Iris pigment epithelial cell (primary cell): ENCODE measurements at regions not wholly inside any gene's neighbourhood (a gene's known extent, or its start where the extent isn't known, plus 50 kb on each side); places are given as distances from the start of the nearest gene placed in this dataset.

ENCODE experiments used
- DNase-seq: peaks from one replicate; pipeline ENCODE4 v3.0.0-alpha.2; 2011; ENCODE audit warnings: low read depth

DNA sequence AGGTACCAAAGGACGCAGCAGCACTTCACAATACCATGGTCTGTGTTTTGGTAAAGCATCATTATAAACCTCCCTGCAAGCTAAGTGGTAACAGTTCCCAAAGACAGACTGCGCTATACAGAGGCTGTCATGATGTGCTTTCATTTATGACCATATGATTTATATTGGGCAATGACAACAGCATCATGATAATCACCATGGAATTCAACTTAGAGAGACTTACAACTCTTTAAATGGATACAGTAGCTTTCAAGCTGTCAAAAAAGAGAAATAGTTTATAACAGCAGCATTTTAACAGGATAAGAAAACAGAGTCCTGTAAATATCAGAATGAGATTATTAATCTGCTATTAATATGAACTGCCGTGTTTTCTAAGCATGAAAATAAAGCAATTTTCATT lies 341.7 kb downstream of the GPR37 start:
- no peak for DNase-seq

GRCh38 chr7:124422081-124422480 lies 343.5 kb downstream of the GPR37 start:
- DNase-seq, result no peak

GRCh38 chr7:124420367-124420766 lies 345.2 kb downstream of the GPR37 start:
- no peak for DNase-seq

DNA sequence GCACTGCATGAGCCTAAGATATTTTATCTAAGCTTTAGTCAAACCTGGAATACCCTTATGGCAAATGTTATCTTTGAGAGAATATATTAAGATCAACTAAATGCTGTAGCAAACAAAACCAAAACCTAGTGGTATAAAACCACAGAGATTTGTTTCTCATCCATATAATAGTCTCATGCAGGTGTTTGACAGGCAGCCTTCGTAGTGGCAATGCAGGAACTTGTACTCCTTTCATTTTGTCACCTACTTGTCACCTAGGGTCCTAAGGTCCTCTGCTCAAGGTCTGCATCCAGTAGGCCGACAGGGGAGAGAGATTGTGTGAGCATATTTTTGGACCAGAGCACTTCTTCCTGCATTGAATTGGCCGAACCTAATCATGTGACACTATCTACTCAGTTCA lies 352.6 kb downstream of the GPR37 start:
- DNase-seq, result no peak

DNA sequence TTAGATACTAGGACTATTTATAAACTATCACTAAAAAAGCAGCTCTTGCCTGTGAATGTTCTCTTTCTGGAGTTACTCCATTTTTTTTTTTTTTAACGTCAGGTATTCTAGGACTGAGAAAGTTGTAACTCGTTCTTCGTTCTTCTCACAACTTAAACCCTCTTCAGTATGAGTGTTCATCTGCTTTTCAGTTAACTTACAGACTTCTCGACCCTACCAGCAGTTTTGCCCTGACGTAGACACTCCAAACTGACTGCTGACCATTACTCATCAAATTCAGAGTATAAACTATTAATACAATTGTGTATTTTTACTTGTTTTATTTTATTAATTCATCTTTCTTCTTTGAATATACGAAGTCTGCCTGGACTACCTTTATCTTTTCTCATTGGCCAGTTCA lies 353.1 kb downstream of the GPR37 start:
- DNase-seq, result no peak

DNA sequence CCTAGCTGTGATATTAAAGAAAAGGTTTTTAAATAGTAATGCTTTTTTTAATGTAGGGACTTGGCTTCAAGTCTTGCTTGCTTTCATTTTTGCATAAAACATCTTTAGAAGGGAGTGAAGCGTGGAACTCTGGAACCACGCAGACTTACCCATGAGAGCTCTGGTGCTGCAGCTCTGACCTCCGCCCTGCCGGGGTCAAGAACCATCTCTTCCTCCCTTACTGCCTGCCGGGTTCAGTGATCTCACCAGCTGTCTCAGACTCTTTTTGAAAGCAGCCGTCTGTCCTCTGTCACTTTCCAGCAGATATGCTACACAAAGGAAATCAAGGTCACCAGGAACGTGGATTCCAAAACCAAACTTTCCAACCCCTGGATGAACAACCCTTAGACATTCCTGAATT lies 353.8 kb downstream of the GPR37 start:
- no peak for DNase-seq

DNA sequence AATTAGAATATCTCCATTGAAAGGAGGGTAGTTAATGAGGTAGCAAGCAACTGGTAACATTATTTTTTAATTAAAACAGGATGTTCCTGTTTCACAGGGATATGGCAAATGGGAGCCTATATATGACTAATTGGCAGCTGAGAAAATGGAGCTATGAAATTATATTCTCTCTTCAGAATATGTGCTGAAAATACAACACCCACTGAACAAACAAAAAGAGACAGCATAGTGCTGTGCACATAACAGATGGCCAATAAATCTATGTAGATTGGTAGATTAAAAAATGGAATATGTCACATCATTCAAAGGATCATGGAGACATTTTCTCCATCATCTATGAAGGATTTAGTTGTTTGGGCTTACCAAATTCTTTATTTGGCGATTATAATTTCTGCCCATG lies 362.0 kb downstream of the GPR37 start:
- no peak for DNase-seq

DNA sequence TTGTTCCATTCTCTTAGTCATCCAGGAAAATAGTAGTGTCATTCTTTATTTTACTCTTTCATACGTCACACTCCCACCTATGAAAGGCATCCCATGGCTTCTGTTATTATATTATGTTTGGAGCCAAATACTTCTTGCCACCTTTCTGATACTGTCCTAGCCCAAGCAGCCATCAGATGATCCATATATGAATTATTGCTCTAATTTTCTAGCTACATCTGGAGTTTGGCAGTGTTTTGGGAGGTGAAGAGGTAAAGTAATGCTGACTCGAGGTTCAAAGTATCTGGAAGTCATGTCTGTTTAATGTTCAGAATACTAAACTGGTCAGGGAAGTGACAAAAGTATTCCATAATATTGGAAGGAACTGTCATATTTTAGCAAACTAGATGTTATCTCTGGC lies 362.5 kb downstream of the GPR37 start:
- DNase-seq, result no peak

DNA sequence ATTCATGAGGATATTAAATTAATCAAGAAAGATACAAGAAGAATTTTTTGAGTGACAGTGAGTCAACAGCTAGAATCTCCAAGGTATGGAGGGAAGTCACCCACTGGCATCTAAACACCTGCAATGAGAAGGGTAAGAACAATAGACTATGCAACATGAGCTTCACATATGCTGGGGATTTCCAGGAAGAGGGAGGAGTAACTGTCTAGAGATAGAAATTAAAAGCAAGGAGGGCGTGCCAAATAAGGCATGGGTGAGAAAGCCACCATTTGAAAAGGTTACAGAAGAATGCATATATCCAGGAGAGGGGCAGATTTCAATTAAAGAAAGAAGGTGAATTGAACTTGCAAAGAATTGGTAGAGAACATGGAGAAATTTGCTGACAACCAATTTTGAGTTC lies 365.7 kb downstream of the GPR37 start:
- DNase-seq, result no peak

DNA sequence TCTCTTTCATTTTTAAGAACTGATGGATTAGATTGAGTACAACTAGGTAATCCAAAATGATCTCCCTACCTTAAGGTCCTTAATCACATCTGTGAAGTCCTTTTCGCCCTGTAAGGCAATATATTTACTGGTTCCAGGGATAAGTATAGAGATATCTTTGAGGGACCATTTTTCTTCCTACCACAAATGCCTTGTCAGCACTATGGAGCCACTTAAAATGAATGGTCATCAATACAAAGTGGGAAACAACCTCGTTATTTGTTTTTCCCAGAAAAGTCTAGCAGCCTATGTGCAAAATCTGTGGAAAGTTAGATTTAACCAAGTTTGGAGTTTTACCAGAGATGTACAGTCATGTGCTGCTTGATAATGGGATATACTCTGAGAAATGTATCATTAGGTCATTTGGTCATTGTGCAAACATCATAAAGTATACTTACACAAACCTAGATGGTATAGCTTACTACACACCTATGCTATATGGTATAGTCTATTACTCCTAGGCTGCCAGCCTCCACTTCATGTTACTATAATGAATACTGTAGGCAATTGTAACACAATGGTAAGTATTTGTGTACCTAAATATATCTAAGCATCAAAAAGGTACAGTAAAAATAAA lies 366.2 kb upstream of the TMEM229A start:
- DNase-seq, result no peak

GRCh38 chr7:124397134-124397533 lies 364.3 kb upstream of the TMEM229A start:
- no peak for DNase-seq

- no peak for DNase-seq
These were observed 357.4 kb upstream of the TMEM229A start for GRCh38 chr7:124390301-124390700.

- no peak for DNase-seq
These were observed 355.9 kb upstream of the TMEM229A start for GRCh38 chr7:124388751-124389150.

DNA sequence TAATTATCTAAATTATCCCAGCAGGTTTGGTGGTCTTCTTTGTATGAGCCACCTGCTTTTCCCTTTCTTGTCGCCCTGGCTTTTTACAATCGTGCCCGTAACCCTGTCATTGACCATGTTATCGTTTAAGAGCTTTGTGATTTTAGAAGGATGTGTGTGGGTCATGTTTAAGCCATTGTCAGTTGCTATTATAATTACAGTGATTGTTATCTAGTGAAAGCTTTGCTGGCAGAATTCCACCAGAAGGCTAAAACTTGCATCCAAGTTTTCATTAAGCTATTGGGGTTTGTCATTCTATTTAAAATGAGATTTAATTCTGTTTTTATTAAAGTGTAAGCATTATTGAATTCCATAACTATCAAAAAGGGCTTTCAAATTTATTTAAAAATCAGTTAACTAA lies 354.2 kb upstream of the TMEM229A start:
- DNase-seq, result no peak

DNA sequence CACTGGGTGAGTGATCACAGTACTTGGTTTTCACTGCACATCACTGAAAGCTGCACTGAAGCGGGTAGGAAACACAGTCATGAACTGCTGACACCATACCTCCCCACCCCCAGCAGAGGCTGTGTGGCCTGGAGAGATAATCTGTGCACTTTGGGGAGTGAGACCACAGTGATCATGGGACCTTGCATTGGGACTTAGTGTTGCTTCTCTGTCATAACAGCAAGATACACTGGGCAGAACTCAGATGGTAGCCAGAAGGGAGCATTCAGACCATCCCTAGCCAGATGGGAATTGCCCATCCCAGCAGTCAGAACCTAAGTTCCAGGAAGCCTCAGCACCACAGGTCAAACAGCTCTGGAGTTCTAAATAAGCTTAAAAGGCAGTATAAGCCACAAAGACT lies 346.4 kb upstream of the TMEM229A start:
- DNase-seq, result no peak

DNA sequence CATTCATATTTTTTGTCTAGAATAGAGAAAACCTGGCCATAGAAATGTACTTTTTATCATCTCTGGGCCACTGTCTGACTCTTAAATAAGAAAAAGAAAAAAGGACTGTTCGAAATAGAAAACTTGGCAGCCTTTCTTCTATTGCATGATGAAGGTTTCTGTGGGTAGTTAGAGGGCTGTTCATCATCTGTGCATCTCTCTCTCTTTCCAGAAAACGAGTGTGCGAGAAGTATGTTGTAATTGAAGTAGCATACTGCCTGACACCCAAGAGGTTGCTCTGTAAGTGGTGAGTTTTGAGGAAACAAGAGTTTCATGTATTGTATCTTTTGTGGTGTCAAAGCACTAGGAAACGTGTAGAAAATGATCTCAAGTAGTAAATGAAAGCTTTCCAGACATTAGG lies 343.2 kb upstream of the TMEM229A start:
- no peak for DNase-seq

DNA sequence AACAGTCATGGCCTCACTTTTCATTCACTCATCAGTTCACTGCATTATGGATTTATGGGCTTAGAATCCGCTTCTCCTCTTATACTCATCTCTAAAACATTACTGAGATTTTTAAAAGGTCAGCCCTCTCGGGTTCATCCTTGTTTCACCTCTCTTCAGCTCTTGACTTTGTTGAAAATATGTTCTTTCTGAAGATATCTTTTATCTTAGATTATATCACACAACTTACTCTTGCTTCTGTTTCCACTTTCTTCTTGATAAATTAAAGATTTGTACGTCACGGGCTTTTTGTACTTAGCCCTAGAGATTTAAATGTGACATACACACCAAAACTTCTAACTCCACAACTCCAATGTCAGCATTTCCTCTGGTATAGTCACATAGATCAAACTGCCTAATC lies 342.5 kb upstream of the TMEM229A start:
- DNase-seq, result no peak

GRCh38 chr7:124369310-124369709 lies 336.4 kb upstream of the TMEM229A start:
- no peak for DNase-seq

DNA sequence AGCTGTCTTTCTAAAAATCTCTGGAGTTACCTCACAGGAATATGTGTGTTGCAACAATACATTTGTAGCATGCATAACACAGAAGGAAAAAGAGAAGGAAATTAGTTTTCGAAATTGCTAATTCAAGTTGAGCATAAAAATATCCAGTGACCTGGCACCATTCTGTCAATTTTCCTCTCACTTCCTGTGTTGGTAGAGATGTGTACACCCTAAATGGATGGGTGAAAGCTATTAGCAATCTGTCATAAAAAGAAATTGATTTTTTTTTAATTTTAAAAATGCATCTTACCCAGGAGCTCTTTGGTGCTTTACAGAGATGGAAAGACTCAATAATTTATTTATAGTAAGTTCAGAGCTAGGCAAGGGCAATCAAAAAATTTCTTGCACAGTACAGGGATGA lies 333.3 kb upstream of the TMEM229A start:
- no peak for DNase-seq

DNA sequence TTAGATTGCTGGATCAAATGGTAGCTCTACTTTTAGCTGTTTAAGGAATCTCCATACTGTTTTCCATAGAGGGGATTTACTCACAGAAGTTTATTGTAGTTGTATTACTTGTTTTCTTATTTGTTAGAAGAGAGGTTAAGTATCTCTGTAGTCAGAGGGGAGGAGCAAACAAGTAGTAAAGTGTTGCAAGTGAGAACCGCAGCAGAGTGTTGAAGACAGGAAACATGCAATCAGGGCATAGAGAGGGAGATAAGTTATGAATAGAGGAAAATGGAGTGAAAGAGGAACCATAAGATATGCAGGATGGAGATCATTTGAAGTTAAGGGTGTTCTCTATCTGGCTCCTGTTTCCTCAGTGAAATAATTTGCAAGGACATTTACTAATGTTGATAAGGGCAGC lies 331.4 kb upstream of the TMEM229A start:
- no peak for DNase-seq

DNA sequence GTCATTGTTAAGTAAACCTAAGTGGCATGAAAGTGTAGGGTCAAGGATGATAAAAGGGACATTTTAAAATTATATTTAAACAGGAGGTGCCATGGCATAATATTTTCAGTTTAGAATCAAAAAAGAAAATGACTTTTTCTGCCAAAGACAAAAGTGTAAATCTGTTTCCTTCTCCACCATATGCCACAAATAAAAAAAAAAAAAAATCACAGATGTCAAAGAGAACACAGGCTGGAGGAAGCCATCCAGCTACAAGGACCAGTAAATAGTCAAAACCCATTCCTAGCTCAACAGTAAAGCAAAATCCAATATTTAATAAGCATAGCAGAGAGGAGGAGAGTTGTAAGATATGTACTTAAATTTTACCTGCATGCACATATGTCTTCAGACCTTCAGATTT lies 321.3 kb upstream of the TMEM229A start:
- DNase-seq, result no peak

DNA sequence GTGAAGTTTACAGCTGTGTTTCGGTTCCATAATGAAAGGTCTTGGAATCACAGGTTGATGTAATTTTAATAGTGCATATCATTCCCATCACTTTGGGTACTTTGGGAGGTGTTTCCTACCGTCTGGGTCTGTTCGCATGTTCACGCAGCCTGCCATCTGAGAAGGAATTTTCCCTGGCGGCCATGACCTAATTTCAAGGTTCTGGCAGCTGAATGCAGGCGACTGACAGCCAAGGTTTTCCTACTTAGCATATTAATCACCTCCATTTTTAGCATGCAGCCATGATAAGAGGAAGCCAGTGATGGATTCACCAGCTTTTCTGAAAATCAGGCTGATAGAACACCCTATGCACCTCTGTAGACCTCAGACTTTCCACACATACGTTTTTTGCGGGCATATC lies 319.1 kb upstream of the TMEM229A start:
- no peak for DNase-seq

- no peak for DNase-seq
These were observed 316.6 kb upstream of the TMEM229A start for GRCh38 chr7:124349443-124349842.

- DNase-seq, result no peak
These were observed 306.0 kb upstream of the TMEM229A start for GRCh38 chr7:124338861-124339260.
